SH-SY5Y (cell line): ENCODE measurements at regions not wholly inside any gene's neighbourhood (a gene's known extent, or its start where the extent isn't known, plus 50 kb on each side); places are given as distances from the start of the nearest gene placed in this dataset.

Experiments
- GATA2 ChIP-seq: IDR thresholded peaks from 2 replicates; pipeline ENCODE4 v1.6.1; 2011; ENCODE audit warnings: mild to moderate bottlenecking, low read depth, low read length
- GATA3 ChIP-seq: IDR thresholded peaks from 2 replicates; pipeline ENCODE4 v1.6.1; 2011; ENCODE audit warnings: low read depth, mild to moderate bottlenecking, low read length, moderate library complexity

DNA sequence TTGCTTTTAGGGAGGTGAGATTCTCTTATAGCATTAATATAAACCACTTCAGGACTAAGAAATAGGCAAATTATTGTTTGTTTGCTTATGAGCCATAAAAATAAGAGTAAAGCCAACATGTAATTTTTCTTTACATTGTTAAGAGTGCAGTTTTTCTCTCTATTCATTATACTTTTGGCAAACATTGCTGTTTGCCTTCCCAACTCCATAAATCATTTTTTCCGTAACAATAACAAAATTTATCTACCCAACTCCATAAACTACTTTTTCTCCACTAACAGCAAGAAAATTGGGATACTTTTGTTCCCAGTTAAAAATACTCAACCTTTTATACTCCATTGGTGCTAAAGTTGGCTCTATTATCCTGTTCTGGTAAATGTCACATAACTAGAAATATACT, 229.7 kb upstream of the GPRIN3 start:
- TF ChIP-seq GATA3 (no peak), GATA2 (no peak)
